Caki2 (cell line): ENCODE measurements at regions not wholly inside any gene's neighbourhood (a gene's known extent, or its start where the extent isn't known, plus 50 kb on each side); places are given as distances from the start of the nearest gene placed in this dataset.

Source experiments
- DNase-seq: peaks from one replicate; pipeline ENCODE4 v3.0.0-alpha.2; 2015; ENCODE audit warnings: low read depth
- in situ Hi-C: cut with HindIII; loops from 2 replicates; pipeline ENCODE4 v1.10.0; 2016; ENCODE audit warnings: low sequenced_read_pairs, low pct_unique_long_range_greater_than_20kb, mixed read lengths

GRCh38 chr5:89759802-89760201, 649.8 kb downstream of the CETN3 start:
- DNase-seq = no peak
- in situ Hi-C loops = no loop called here

GRCh38 chr5:89758146-89758545, 651.4 kb downstream of the CETN3 start:
- DNase-seq = no peak
- in situ Hi-C loops = no loop called here

- in situ Hi-C loops = no loop called here
Measured at GRCh38 chr5:89756955-89757354, 652.6 kb downstream of the CETN3 start.

GRCh38 chr5:89755024-89755423, 654.5 kb downstream of the CETN3 start:
- in situ Hi-C loops = no loop called here
- DNase-seq = no peak

More at GRCh38 chr5:89756955-89757354, 652.6 kb downstream of the CETN3 start:
- DNase-seq = no peak

GRCh38 chr5:89735082-89735481, 674.5 kb downstream of the CETN3 start:
- DNase-seq = no peak
- in situ Hi-C loops = no loop called here

GRCh38 chr5:89733772-89734171, 675.8 kb downstream of the CETN3 start:
- DNase-seq = no peak
- in situ Hi-C loops = no loop called here

GRCh38 chr5:89729623-89730301, 679.8 kb downstream of the CETN3 start:
- DNase-seq = peak; percentile 49
- in situ Hi-C loops = no loop called here

GRCh38 chr5:89728750-89729149, 680.8 kb downstream of the CETN3 start:
- in situ Hi-C loops = no loop called here
- DNase-seq = no peak

- in situ Hi-C loops = no loop called here
- no peak for DNase-seq
Measured at GRCh38 chr5:89728134-89728533, 681.4 kb downstream of the CETN3 start.

- in situ Hi-C loops = no loop called here
- no peak for DNase-seq
Measured at GRCh38 chr5:89724379-89725095, 685.0 kb downstream of the CETN3 start.

- no peak for DNase-seq
Measured at GRCh38 chr5:89723907-89724306, 685.6 kb downstream of the CETN3 start.

GRCh38 chr5:89722538-89722937, 687.0 kb downstream of the CETN3 start:
- in situ Hi-C loops = no loop called here

More at GRCh38 chr5:89723907-89724306, 685.6 kb downstream of the CETN3 start:
- in situ Hi-C loops = no loop called here

GRCh38 chr5:89721931-89722330, 687.6 kb downstream of the CETN3 start:
- DNase-seq = no peak
- in situ Hi-C loops = no loop called here

More at GRCh38 chr5:89722538-89722937, 687.0 kb downstream of the CETN3 start:
- no peak for DNase-seq

GRCh38 chr5:89721353-89721752, 688.2 kb downstream of the CETN3 start:
- DNase-seq = no peak
- in situ Hi-C loops = no loop called here

- in situ Hi-C loops = no loop called here
- DNase-seq = no peak
Measured at GRCh38 chr5:89712134-89712700, 697.3 kb downstream of the CETN3 start.

- in situ Hi-C loops = no loop called here
- no peak for DNase-seq
Measured at GRCh38 chr5:89711526-89711925, 698.0 kb downstream of the CETN3 start.

GRCh38 chr5:89710006-89710405, 699.5 kb downstream of the CETN3 start:
- in situ Hi-C loops = no loop called here
- no peak for DNase-seq

GRCh38 chr5:89707891-89708290, 701.7 kb downstream of the CETN3 start:
- no peak for DNase-seq

GRCh38 chr5:89706731-89707130, 702.8 kb downstream of the CETN3 start:
- no peak for DNase-seq
- in situ Hi-C loops = no loop called here

More at GRCh38 chr5:89707891-89708290, 701.7 kb downstream of the CETN3 start:
- in situ Hi-C loops = no loop called here
